DOHH2 (cell line): ENCODE measurements at regions not wholly inside any gene's neighbourhood (a gene's known extent, or its start where the extent isn't known, plus 50 kb on each side); places are given as distances from the start of the nearest gene placed in this dataset.

Experiments used
- CTCF ChIP-seq: fragments of 200-600 bp; sonication (generic); IDR thresholded peaks from one replicate; pipeline ENCODE4 v1.5.1; 2014; ENCODE audit warnings: antibody characterized with exemption, mild to moderate bottlenecking, low read depth, low read length; ENCODE audit not compliant: poor library complexity, severe bottlenecking
- EZH2phosphoT487 ChIP-seq: fragments of 200-600 bp; sonication (generic); IDR thresholded peaks from 2 replicates; pipeline ENCODE4 v1.6.1; 2017; ENCODE audit warnings: borderline replicate concordance, mild to moderate bottlenecking, antibody characterized with exemption, low read length, moderate library complexity, mixed read lengths

- no peak for TF ChIP-seq CTCF
- TF ChIP-seq EZH2phosphoT487 = no peak
Measured at GRCh38 chr12:85550924-85551323, 270.9 kb downstream of the ALX1 start.
